HFFc6 (cell line): ENCODE measurements at regions not wholly inside any gene's neighbourhood (a gene's known extent, or its start where the extent isn't known, plus 50 kb on each side); places are given as distances from the start of the nearest gene placed in this dataset.
"Not testable (repeated sequence)": the region's sequence is repeated elsewhere in the genome, so short reads cannot be mapped to it uniquely, and the experiment has no call there.

Source experiments
- DNase-seq: peaks from one replicate; pipeline ENCODE4 v3.0.0-alpha.2; 2018
- H3K27ac Mint-ChIP-seq: 2 replicates; pipeline ENCODE4 v1.8.0; 2020; ENCODE audit warnings: mild to moderate bottlenecking, mixed read lengths
- H3K27me3 Mint-ChIP-seq: 2 replicates; pipeline ENCODE4 v1.8.0; 2021; ENCODE audit warnings: mild to moderate bottlenecking, moderate library complexity, mixed read lengths; ENCODE audit not compliant: insufficient read depth
- H3K36me3 Mint-ChIP-seq: 2 replicates; pipeline ENCODE4 v1.8.0; 2021; ENCODE audit warnings: low read depth, mixed read lengths
- H3K4me1 Mint-ChIP-seq: 2 replicates; pipeline ENCODE4 v1.8.0; 2020; ENCODE audit warnings: low read depth, mixed read lengths
- H3K4me3 Mint-ChIP-seq: 2 replicates; pipeline ENCODE4 v1.8.0; 2020; ENCODE audit warnings: mild to moderate bottlenecking, moderate library complexity, mixed read lengths
- H3K9me3 Mint-ChIP-seq: 2 replicates; pipeline ENCODE4 v1.8.0; 2020; ENCODE audit warnings: mild to moderate bottlenecking, mixed read lengths
- CTCF ChIP-seq: fragments of 200-600 bp; sonication (generic); IDR thresholded peaks from 2 replicates; pipeline ENCODE4 v1.5.0; 2021; ENCODE audit warnings: antibody characterized with exemption, mild to moderate bottlenecking

- TF ChIP-seq CTCF = no peak
- no peak overlapping the region for H3K4me3 Mint-ChIP-seq
- H3K27ac Mint-ChIP-seq = no peak overlapping the region
- peaks cover 5% of the 10 kb centered on the region; the same call in 1 of the 2 replicates for H3K36me3 Mint-ChIP-seq
- no peaks in the 10 kb centered on the region for H3K4me1 Mint-ChIP-seq
- peaks cover 55% of the 10 kb centered on the region for H3K9me3 Mint-ChIP-seq
- H3K27me3 Mint-ChIP-seq = peaks cover 2% of the 10 kb centered on the region
- no peak for DNase-seq
Observed at GRCh38 chr11:135004495-135004894, 592.5 kb upstream of the B3GAT1 start.

GRCh38 chr11:135002236-135002635, 590.2 kb upstream of the B3GAT1 start:
- no peak for DNase-seq
- H3K9me3 Mint-ChIP-seq = peaks cover 54% of the 10 kb centered on the region
- H3K4me3 Mint-ChIP-seq = no peak overlapping the region
- H3K36me3 Mint-ChIP-seq = peaks cover 2% of the 10 kb centered on the region; the same call in 1 of the 2 replicates
- TF ChIP-seq CTCF = no peak
- no peak overlapping the region for H3K27ac Mint-ChIP-seq
- H3K27me3 Mint-ChIP-seq = no peaks in the 10 kb centered on the region; the same call in 1 of the 2 replicates
- no peaks in the 10 kb centered on the region for H3K4me1 Mint-ChIP-seq

GRCh38 chr11:135001581-135001980, 589.5 kb upstream of the B3GAT1 start:
- no peak overlapping the region for H3K4me3 Mint-ChIP-seq

GRCh38 chr11:135001065-135001464, 589.0 kb upstream of the B3GAT1 start:
- H3K9me3 Mint-ChIP-seq = peaks cover 53% of the 10 kb centered on the region
- not testable (repeated sequence) for H3K27me3 Mint-ChIP-seq, H3K36me3 Mint-ChIP-seq, H3K4me1 Mint-ChIP-seq, H3K4me3 Mint-ChIP-seq, H3K27ac Mint-ChIP-seq, DNase-seq

More at GRCh38 chr11:135001581-135001980, 589.5 kb upstream of the B3GAT1 start:
- no peak overlapping the region for H3K27ac Mint-ChIP-seq
- no peaks in the 10 kb centered on the region for H3K36me3 Mint-ChIP-seq
- no peak for TF ChIP-seq CTCF
- H3K27me3 Mint-ChIP-seq = no peaks in the 10 kb centered on the region; the same call in 1 of the 2 replicates
- no peak for DNase-seq
- H3K9me3 Mint-ChIP-seq = peaks cover 55% of the 10 kb centered on the region
- H3K4me1 Mint-ChIP-seq = no peaks in the 10 kb centered on the region

DNA sequence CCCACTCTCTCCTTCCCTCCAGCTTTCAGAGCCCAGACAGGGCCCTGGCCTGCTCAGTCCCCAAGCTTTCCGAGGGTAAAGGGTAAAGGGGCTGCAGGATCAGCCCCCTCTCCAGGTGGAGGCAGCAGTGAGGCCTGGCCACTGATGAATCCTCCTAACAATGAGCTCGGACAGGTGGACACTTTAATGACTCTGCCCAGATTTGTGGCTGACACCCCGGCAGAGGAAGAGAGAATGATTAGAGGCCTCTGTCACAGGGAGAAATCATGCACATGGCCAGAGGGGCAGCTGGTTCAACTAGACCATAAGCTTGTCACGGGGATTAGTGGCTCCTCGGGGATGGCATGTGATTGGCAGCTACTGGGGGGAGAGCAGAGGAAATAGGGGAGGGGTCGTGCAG, 587.5 kb upstream of the B3GAT1 start:
- Mint-ChIP-seq H3K4me3 (no peak overlapping the region), H3K27me3 (no peaks in the 10 kb centered on the region; the same call in 1 of the 2 replicates), H3K9me3 (peaks cover 40% of the 10 kb centered on the region), H3K4me1 (no peaks in the 10 kb centered on the region), H3K36me3 (no peaks in the 10 kb centered on the region), H3K27ac (no peak overlapping the region)
- no peak for DNase-seq
- TF ChIP-seq CTCF = no peak

GRCh38 chr11:134997652-134998320, 585.7 kb upstream of the B3GAT1 start:
- no peaks in the 10 kb centered on the region; the same call in 1 of the 2 replicates for H3K36me3 Mint-ChIP-seq
- TF ChIP-seq CTCF = no peak
- no peak overlapping the region for H3K27ac Mint-ChIP-seq
- DNase-seq = no peak
- no peaks in the 10 kb centered on the region; the same call in 1 of the 2 replicates for H3K27me3 Mint-ChIP-seq
- peaks cover 36% of the 10 kb centered on the region for H3K9me3 Mint-ChIP-seq
- H3K4me1 Mint-ChIP-seq = no peaks in the 10 kb centered on the region
- no peak overlapping the region for H3K4me3 Mint-ChIP-seq
